ENCODE measurements at regions not wholly inside any gene's neighbourhood (a gene's known extent, or its start where the extent isn't known, plus 50 kb on each side); places are given as distances from the start of the nearest gene placed in this dataset.

DNA sequence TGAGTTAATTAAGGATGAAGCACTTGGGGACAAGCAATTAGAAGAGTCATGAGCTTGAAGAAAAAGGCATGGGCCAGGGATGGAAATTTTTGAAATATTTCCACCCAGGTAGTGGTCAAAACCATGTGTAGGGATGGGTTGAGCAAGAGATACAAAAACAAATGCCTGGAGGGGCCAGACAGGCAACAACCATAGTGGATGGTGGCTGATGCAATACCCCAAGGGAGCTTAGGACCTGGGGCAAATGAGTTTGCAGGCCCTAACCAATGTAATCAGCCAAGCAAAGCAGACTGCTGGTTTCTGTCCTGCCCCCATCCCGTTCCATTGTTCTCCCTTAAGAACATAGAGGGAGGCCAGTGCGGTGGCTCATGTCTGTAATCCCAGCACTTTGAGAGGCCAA lies 119.1 kb upstream of the FGGY start:
- no peaks in the 10 kb centered on the region for H3K9me2 ChIP-seq (ENCODE audit: insufficient read depth, low read length)
- no peak overlapping the region for H3K9ac ChIP-seq (ENCODE audit: low read length)
- no peaks in the 10 kb centered on the region for H3K79me2 ChIP-seq (replicated peaks; ENCODE audit: insufficient read depth, low read length)
- no peak overlapping the region for H3K27ac ChIP-seq (ENCODE audit: low read length)
- H2AFZ ChIP-seq (ENCODE audit: low read depth, low read length): no peak overlapping the region
- no peaks in the 10 kb centered on the region for H3F3A ChIP-seq (ENCODE audit: insufficient read depth, low read length, poor library complexity, severe bottlenecking)
- no peak overlapping the region for H3K4me2 ChIP-seq (ENCODE audit: low read length)
- no peak overlapping the region for H3K4me3 ChIP-seq (ENCODE audit: low read length)
- H3K36me3 ChIP-seq (ENCODE audit: insufficient read depth, low read length): no peaks in the 10 kb centered on the region
- H4K20me1 ChIP-seq (ENCODE audit: insufficient read depth): no peaks in the 10 kb centered on the region
- H3K27me3 ChIP-seq (ENCODE audit: insufficient read depth, low read depth, low read length): no peaks in the 10 kb centered on the region
- no peaks in the 10 kb centered on the region for H3K9me3 ChIP-seq (ENCODE audit: low read length)
- TF ChIP-seq EP300 (conservative IDR thresholded peaks at IDR 0.05; ENCODE audit: poor library complexity, severe bottlenecking): no peak
- no peak for TF ChIP-seq MXI1 (conservative IDR thresholded peaks at IDR 0.05; ENCODE audit: poor library complexity, severe bottlenecking)
- no peak for TF ChIP-seq SMC3 (conservative IDR thresholded peaks at IDR 0.05; ENCODE audit: poor library complexity)
- TF ChIP-seq, protein P1, sequence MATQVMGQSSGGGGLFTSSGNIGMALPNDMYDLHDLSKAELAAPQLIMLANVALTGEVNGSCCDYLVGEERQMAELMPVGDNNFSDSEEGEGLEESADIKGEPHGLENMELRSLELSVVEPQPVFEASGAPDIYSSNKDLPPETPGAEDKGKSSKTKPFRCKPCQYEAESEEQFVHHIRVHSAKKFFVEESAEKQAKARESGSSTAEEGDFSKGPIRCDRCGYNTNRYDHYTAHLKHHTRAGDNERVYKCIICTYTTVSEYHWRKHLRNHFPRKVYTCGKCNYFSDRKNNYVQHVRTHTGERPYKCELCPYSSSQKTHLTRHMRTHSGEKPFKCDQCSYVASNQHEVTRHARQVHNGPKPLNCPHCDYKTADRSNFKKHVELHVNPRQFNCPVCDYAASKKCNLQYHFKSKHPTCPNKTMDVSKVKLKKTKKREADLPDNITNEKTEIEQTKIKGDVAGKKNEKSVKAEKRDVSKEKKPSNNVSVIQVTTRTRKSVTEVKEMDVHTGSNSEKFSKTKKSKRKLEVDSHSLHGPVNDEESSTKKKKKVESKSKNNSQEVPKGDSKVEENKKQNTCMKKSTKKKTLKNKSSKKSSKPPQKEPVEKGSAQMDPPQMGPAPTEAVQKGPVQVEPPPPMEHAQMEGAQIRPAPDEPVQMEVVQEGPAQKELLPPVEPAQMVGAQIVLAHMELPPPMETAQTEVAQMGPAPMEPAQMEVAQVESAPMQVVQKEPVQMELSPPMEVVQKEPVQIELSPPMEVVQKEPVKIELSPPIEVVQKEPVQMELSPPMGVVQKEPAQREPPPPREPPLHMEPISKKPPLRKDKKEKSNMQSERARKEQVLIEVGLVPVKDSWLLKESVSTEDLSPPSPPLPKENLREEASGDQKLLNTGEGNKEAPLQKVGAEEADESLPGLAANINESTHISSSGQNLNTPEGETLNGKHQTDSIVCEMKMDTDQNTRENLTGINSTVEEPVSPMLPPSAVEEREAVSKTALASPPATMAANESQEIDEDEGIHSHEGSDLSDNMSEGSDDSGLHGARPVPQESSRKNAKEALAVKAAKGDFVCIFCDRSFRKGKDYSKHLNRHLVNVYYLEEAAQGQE (IDR thresholded peaks at IDR 0.05; ENCODE audit: borderline replicate concordance): no peak
- TF ChIP-seq RAD21 (conservative IDR thresholded peaks at IDR 0.05): no peak
- TF ChIP-seq POLR2AphosphoS5 (IDR thresholded peaks at IDR 0.05): no peak

DNA sequence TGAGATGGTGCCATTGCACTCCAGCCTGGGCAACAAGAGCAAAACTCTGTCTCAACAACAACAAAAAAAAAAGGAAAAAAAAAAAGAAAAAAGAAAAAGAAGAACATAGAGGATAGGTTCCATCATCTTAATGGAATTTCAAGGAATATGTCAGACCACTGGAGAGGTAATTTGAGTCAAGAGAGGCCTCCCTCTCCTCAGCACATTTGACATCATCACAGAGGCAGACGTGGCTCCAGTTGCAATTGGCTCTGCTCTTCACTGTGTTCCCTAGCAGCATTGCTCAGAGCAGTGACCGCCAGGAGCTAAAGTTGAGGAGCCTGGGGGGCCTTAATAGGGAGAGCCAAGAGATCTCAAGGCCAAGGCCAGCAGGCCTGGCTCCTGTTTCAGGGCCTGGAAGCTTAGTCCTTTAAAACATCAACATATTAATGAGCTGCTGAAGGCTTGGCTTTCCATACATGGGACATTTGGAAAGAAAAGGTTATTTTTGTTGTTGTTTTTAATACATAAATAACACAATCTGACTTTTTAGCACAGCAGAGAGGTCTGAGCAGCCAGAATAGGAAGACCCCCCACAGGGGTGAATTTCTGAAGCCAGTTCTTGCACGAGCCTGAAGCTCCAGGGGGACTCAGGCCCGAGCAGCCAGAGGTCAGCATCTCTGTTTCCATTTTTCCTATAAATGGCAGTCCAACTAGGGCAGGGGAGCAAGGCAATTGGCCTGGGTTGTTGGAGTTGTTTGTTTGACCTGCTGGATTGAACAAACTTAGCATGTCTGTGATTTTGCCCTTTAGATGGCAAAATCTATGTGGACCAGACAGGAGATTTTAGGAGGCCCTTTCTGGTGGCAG lies 118.3 kb upstream of the FGGY start:
- H3K27me3 ChIP-seq (ENCODE audit: insufficient read depth, low read depth, low read length): no peaks in the 10 kb centered on the region
- no peak overlapping the region for H3K4me2 ChIP-seq (ENCODE audit: low read length)
- H3K4me3 ChIP-seq (ENCODE audit: low read length): no peak overlapping the region
- no peaks in the 10 kb centered on the region for H4K20me1 ChIP-seq (ENCODE audit: insufficient read depth)
- H3F3A ChIP-seq (ENCODE audit: insufficient read depth, low read length, poor library complexity, severe bottlenecking): no peaks in the 10 kb centered on the region
- H3K27ac ChIP-seq (ENCODE audit: low read length): no peak overlapping the region
- H3K9ac ChIP-seq (ENCODE audit: low read length): no peak overlapping the region
- H2AFZ ChIP-seq (ENCODE audit: low read depth, low read length): no peak overlapping the region
- no peaks in the 10 kb centered on the region for H3K9me2 ChIP-seq (ENCODE audit: insufficient read depth, low read length)
- H3K79me2 ChIP-seq (replicated peaks; ENCODE audit: insufficient read depth, low read length): no peaks in the 10 kb centered on the region
- no peaks in the 10 kb centered on the region for H3K36me3 ChIP-seq (ENCODE audit: insufficient read depth, low read length)
- no peaks in the 10 kb centered on the region for H3K9me3 ChIP-seq (ENCODE audit: low read length)
- TF ChIP-seq POLR2AphosphoS5 (IDR thresholded peaks at IDR 0.05) (no peak), RAD21 (conservative IDR thresholded peaks at IDR 0.05) (no peak), EP300 (conservative IDR thresholded peaks at IDR 0.05; ENCODE audit: poor library complexity, severe bottlenecking) (no peak), MXI1 (conservative IDR thresholded peaks at IDR 0.05; ENCODE audit: poor library complexity, severe bottlenecking) (no peak), SMC3 (conservative IDR thresholded peaks at IDR 0.05; ENCODE audit: poor library complexity) (no peak), TAF1 (IDR thresholded peaks at IDR 0.05; ENCODE audit: low read depth) (no peak), EZH2 (IDR thresholded peaks at IDR 0.05; ENCODE audit: borderline replicate concordance, insufficient read depth, low read length, poor library complexity, severe bottlenecking) (no peak)
- TF ChIP-seq, protein P1 (IDR thresholded peaks at IDR 0.05; ENCODE audit: borderline replicate concordance): no peak
- TF ChIP-seq, protein P2, sequence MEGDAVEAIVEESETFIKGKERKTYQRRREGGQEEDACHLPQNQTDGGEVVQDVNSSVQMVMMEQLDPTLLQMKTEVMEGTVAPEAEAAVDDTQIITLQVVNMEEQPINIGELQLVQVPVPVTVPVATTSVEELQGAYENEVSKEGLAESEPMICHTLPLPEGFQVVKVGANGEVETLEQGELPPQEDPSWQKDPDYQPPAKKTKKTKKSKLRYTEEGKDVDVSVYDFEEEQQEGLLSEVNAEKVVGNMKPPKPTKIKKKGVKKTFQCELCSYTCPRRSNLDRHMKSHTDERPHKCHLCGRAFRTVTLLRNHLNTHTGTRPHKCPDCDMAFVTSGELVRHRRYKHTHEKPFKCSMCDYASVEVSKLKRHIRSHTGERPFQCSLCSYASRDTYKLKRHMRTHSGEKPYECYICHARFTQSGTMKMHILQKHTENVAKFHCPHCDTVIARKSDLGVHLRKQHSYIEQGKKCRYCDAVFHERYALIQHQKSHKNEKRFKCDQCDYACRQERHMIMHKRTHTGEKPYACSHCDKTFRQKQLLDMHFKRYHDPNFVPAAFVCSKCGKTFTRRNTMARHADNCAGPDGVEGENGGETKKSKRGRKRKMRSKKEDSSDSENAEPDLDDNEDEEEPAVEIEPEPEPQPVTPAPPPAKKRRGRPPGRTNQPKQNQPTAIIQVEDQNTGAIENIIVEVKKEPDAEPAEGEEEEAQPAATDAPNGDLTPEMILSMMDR (IDR thresholded peaks at IDR 0.05; ENCODE audit: poor library complexity, severe bottlenecking): no peak
